ENCODE measurements at regions not wholly inside any gene's neighbourhood (a gene's known extent, or its start where the extent isn't known, plus 50 kb on each side); places are given as distances from the start of the nearest gene placed in this dataset.

DNA sequence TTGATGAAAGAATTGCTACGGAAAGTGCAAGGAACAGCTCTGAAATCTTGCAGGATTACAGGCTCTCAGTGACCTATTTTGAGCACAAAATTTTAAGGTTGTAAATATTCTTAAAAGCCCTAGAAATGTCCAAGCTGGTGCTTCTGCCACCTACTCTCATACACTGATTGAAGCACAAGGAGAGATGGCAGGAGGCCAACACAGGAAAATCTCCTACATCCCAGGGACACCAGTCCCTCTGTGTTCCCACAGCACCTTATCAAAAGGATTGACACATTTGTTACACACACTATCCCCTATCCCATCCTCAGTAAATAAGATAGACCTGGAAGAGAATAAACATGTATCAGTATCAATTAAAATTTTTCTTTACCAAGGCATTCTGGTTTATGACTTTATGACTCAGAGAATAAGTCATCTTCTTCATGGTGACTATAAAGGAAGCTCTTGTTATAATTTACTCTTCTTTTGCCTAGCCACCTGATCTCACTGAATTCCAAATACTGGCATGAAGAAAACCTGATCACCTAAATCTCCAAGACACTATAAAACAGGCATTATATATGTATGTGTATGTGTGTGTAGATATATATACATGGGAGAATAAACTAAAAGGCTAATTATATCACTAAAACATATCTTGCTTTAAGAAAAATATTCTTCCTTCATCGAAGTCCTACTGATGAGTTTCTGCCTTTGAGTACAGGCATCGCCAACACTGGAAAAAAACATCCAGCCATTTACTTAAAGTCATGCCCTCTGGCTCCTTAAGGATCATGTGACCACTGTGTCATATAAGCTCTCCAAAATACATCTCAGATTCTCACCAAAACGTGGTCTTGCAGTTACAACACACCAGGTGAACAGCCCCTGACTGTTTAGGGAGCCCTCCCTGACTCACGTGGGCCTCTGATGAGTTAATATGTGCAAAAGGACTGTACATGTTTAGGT, 208.1 kb upstream of the NR2F2 start:
- ATAC-seq (ENCODE audit: low read depth) (peak; percentile 79), DNase-seq (ENCODE audit: low spot score) (no peak)
- Histone ChIP-seq H3K27me3 (ENCODE audit: insufficient read depth, poor library complexity, severe bottlenecking) (no peaks in the 10 kb centered on the region), H3K36me3 (ENCODE audit: low read depth) (no peaks in the 10 kb centered on the region), H3K4me3 (ENCODE audit: severe bottlenecking) (no peak overlapping the region), H3K4me1 (ENCODE audit: insufficient read depth, poor library complexity, severe bottlenecking) (peaks cover 14% of the 10 kb centered on the region), H3K27ac (ENCODE audit: poor library complexity, severe bottlenecking) (no peak overlapping the region), H3K9me3 (ENCODE audit: severe bottlenecking) (no peaks in the 10 kb centered on the region)
- TF ChIP-seq, protein P1, sequence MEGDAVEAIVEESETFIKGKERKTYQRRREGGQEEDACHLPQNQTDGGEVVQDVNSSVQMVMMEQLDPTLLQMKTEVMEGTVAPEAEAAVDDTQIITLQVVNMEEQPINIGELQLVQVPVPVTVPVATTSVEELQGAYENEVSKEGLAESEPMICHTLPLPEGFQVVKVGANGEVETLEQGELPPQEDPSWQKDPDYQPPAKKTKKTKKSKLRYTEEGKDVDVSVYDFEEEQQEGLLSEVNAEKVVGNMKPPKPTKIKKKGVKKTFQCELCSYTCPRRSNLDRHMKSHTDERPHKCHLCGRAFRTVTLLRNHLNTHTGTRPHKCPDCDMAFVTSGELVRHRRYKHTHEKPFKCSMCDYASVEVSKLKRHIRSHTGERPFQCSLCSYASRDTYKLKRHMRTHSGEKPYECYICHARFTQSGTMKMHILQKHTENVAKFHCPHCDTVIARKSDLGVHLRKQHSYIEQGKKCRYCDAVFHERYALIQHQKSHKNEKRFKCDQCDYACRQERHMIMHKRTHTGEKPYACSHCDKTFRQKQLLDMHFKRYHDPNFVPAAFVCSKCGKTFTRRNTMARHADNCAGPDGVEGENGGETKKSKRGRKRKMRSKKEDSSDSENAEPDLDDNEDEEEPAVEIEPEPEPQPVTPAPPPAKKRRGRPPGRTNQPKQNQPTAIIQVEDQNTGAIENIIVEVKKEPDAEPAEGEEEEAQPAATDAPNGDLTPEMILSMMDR (IDR thresholded peaks at IDR 0.05; ENCODE audit: poor library complexity, severe bottlenecking) = no peak

DNA sequence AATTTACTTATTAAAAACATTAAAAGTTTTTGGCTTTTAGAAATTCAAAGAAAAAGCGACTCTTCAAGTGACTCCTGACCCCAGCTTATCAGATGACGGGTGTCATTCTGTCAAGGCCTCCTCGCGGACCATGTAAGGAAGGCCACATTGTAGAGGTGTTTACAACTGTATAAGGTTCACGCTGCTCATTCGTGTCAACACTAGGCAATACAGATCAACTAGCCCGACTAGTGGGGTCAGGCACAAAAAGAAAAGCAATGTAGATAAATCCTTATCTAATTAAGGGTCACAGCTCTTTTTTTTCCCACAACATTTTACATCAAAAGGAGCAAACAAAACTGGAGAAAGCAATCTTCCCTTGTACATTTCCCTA, 207.5 kb upstream of the NR2F2 start:
- TF ChIP-seq, protein P1 (IDR thresholded peaks at IDR 0.05; ENCODE audit: poor library complexity, severe bottlenecking) = no peak
- no peak for DNase-seq (ENCODE audit: low spot score)
- no peaks in the 10 kb centered on the region for H3K36me3 ChIP-seq (ENCODE audit: low read depth)
- no peak for ATAC-seq (ENCODE audit: low read depth)
- H3K27me3 ChIP-seq (ENCODE audit: insufficient read depth, poor library complexity, severe bottlenecking) = no peaks in the 10 kb centered on the region
- H3K9me3 ChIP-seq (ENCODE audit: severe bottlenecking) = no peaks in the 10 kb centered on the region
- H3K4me1 ChIP-seq (ENCODE audit: insufficient read depth, poor library complexity, severe bottlenecking) = peaks cover 14% of the 10 kb centered on the region
- H3K4me3 ChIP-seq (ENCODE audit: severe bottlenecking) = no peak overlapping the region
- no peak overlapping the region for H3K27ac ChIP-seq (ENCODE audit: poor library complexity, severe bottlenecking)

DNA sequence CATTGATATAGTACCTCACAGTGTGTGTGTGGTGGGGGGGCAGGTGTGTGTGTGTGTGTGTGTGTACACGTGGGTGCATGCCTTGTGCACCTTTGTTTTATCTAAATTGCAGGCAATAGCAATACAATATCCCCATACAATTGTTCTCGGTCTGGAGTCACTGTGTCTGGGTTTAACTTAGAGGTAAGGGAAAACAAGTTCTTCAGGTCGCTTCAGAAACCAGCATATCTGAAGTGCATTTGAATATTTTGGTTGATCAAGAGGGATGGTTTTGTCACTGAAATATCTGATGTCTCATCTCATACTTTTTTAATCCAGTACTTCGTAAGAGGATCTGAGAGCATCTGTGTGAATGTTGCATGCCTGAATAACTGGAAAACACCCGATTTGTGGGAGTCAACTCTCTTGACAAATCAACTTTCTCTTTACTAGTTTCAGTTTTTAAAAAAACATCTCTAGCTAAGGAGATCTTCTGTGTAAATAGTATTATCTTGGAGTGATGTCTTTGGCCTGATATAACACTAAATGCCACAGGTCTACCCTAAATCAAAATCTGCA, 206.8 kb upstream of the NR2F2 start:
- Histone ChIP-seq H3K27me3 (ENCODE audit: insufficient read depth, poor library complexity, severe bottlenecking) (no peaks in the 10 kb centered on the region), H3K4me1 (ENCODE audit: insufficient read depth, poor library complexity, severe bottlenecking) (peaks cover 14% of the 10 kb centered on the region), H3K4me3 (ENCODE audit: severe bottlenecking) (no peak overlapping the region), H3K27ac (ENCODE audit: poor library complexity, severe bottlenecking) (no peak overlapping the region), H3K9me3 (ENCODE audit: severe bottlenecking) (no peaks in the 10 kb centered on the region), H3K36me3 (ENCODE audit: low read depth) (no peaks in the 10 kb centered on the region)
- ATAC-seq (ENCODE audit: low read depth) (no peak), DNase-seq (ENCODE audit: low spot score) (no peak)
- TF ChIP-seq, protein P1 (IDR thresholded peaks at IDR 0.05; ENCODE audit: poor library complexity, severe bottlenecking) = no peak

DNA sequence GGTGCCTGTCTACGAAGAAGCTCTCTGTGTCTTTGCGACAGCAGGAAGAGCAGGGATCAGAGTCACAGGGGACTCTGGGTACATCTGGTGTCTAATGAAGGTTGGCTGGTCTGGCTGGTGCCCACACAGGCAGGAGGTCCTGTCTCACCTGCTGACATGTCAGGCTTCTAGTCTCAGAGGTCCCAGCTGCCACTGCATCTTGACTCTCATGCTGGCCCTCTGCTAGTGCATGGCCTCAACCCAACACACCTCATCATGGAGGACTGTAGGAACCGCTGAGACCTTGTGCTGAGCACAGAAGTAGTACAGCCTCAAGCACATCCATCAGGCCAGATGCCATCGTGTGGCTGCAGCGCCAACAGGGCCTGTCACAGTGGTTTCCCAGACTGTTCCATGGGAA, 206.1 kb upstream of the NR2F2 start:
- Histone ChIP-seq H3K9me3 (ENCODE audit: severe bottlenecking) (no peaks in the 10 kb centered on the region), H3K4me1 (ENCODE audit: insufficient read depth, poor library complexity, severe bottlenecking) (peaks cover 11% of the 10 kb centered on the region), H3K27ac (ENCODE audit: poor library complexity, severe bottlenecking) (no peak overlapping the region), H3K4me3 (ENCODE audit: severe bottlenecking) (no peak overlapping the region), H3K36me3 (ENCODE audit: low read depth) (no peaks in the 10 kb centered on the region), H3K27me3 (ENCODE audit: insufficient read depth, poor library complexity, severe bottlenecking) (no peaks in the 10 kb centered on the region)
- DNase-seq (ENCODE audit: low spot score) (no peak), ATAC-seq (ENCODE audit: low read depth) (no peak)
- TF ChIP-seq, protein P1 (IDR thresholded peaks at IDR 0.05; ENCODE audit: poor library complexity, severe bottlenecking) = no peak
